Endodermal cell (in vitro differentiated cells): ENCODE measurements at regions not wholly inside any gene's neighbourhood (a gene's known extent, or its start where the extent isn't known, plus 50 kb on each side); places are given as distances from the start of the nearest gene placed in this dataset.

Experiments
- DNase-seq: peaks from one replicate; pipeline ENCODE4 v3.0.0-alpha.2; 2017
- H3K27ac ChIP-seq: 2 replicates; pipeline ENCODE4 v1.5.1; 2013; ENCODE audit warnings: mild to moderate bottlenecking, low read depth, low read length, moderate library complexity
- H3K27me3 ChIP-seq: 2 replicates; pipeline ENCODE4 v1.6.1; 2013; ENCODE audit warnings: mild to moderate bottlenecking, low read length, moderate library complexity; ENCODE audit not compliant: insufficient read depth, control insufficient read depth, poor library complexity, severe bottlenecking
- H3K36me3 ChIP-seq: 2 replicates; pipeline ENCODE4 v1.7.0; 2013; ENCODE audit warnings: mild to moderate bottlenecking, low read length, moderate library complexity; ENCODE audit not compliant: control insufficient read depth, insufficient read depth
- H3K4me1 ChIP-seq: one replicate; pipeline ENCODE4 v1.7.0; 2013; ENCODE audit warnings: low read length; ENCODE audit not compliant: control insufficient read depth, insufficient read depth
- H3K4me3 ChIP-seq: 2 replicates; pipeline ENCODE4 v1.5.1; 2013; ENCODE audit warnings: mild to moderate bottlenecking, low read length, moderate library complexity
- H3K9ac ChIP-seq: 2 replicates; pipeline ENCODE4 v1.6.1; 2013; ENCODE audit warnings: mild to moderate bottlenecking, low read length, moderate library complexity; ENCODE audit not compliant: poor library complexity, severe bottlenecking; ENCODE audit errors: extremely low read depth
- H3K9me3 ChIP-seq: 2 replicates; pipeline ENCODE4 v1.6.1; 2013; ENCODE audit warnings: mild to moderate bottlenecking, low read length, moderate library complexity; ENCODE audit not compliant: control insufficient read depth
- H3K27ac Mint-ChIP-seq: 2 replicates; pipeline ENCODE4 v1.8.0; 2020; ENCODE audit warnings: mixed read lengths
- H3K27me3 Mint-ChIP-seq: 2 replicates; pipeline ENCODE4 v1.8.0; 2021; ENCODE audit warnings: mild to moderate bottlenecking, mixed read lengths; ENCODE audit not compliant: insufficient read depth
- H3K36me3 Mint-ChIP-seq: 2 replicates; pipeline ENCODE4 v1.8.0; 2020; ENCODE audit warnings: low read depth, mixed read lengths
- H3K4me1 Mint-ChIP-seq: 2 replicates; pipeline ENCODE4 v1.8.0; 2020; ENCODE audit warnings: mixed read lengths
- H3K4me3 Mint-ChIP-seq: 2 replicates; pipeline ENCODE4 v1.8.0; 2020; ENCODE audit warnings: mild to moderate bottlenecking, moderate library complexity, mixed read lengths
- H3K9me3 Mint-ChIP-seq: 2 replicates; pipeline ENCODE4 v1.8.0; 2020; ENCODE audit warnings: mild to moderate bottlenecking, mixed read lengths
- CTCF ChIP-seq: fragments of 200-600 bp; sonication (generic); conservative IDR thresholded peaks from 2 replicates; pipeline ENCODE4 v1.5.0; 2021; ENCODE audit warnings: antibody characterized with exemption, mild to moderate bottlenecking
- WGBS, 2 experiments: methylation state at CpG; one replicate each; pipeline versions ENCODE4 v1.1.5 to v1.1.7; 2013; ENCODE audit warnings: missing lambda C conversion rate in 2 of 2, mixed read lengths in 1 of 2; ENCODE audit not compliant: insufficient coverage in 1 of 2, insufficient read length in 1 of 2; 5-methylcytosine and 5-hydroxymethylcytosine counted together

GRCh38 chr5:42884326-42884725 lies 72.6 kb upstream of the SELENOP start:
- Histone ChIP-seq H3K36me3 (no peaks in the 10 kb centered on the region), H3K27ac (no peak overlapping the region), H3K9me3 (no peaks in the 10 kb centered on the region), H3K27me3 (no peaks in the 10 kb centered on the region), H3K4me3 (no peak overlapping the region), H3K9ac (no peak overlapping the region), H3K4me1 (no peaks in the 10 kb centered on the region)
- no peak for TF ChIP-seq CTCF
- no peak for DNase-seq
- WGBS, 2 experiments = 93% methylated on average over 1 of the region's 1 CpG; no CpG with 5 or more reads in 1 of the 2 experiments
- no peaks in the 10 kb centered on the region for H3K9me3 Mint-ChIP-seq
- H3K4me3 Mint-ChIP-seq = no peak overlapping the region
- H3K36me3 Mint-ChIP-seq = no peaks in the 10 kb centered on the region
- H3K27me3 Mint-ChIP-seq = no peaks in the 10 kb centered on the region
- H3K27ac Mint-ChIP-seq = no peak overlapping the region
- H3K4me1 Mint-ChIP-seq = no peaks in the 10 kb centered on the region

DNA sequence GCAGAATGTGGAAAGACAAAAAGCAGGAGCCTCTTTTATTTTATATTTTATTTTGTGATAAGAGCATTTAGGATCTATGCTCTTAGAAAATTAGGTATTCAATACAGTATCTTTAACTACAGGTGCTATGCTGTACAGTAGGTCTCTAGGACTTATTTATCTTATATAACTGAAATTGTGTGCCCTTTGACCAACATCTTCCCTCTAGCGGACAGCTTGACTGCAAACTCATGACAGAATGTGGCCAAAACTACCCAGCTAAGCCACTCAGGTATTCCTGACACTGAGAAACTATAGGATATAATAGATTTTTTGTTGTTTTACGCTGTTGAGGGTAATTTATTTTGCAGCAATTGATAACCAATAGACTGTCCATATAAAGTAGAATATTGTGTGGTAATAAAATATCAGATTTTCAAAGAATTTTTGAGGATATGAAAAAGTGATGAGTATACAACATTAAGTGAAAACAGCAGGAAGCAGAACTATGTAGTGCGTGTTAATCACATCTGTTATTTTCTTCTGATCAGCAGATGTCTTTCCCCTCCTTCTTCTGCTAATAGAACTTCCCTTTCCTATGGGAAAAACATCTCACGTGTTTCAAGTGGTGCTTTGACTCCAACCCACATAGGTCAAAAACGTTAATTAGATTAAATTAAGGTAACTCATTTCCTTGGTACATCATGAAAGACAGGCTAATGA lies 69.9 kb upstream of the SELENOP start:
- TF ChIP-seq CTCF = peak; percentile 12
- no peaks in the 10 kb centered on the region for H3K27me3 Mint-ChIP-seq
- H3K4me3 Mint-ChIP-seq = no peak overlapping the region
- 92 to 100% methylated on average over 1 to 5 of the region's 5 CpGs for whole genome bisulfite sequencing, 2 experiments
- H3K27ac ChIP-seq = no peak overlapping the region
- H3K9me3 Mint-ChIP-seq = no peaks in the 10 kb centered on the region
- H3K27me3 ChIP-seq = no peaks in the 10 kb centered on the region
- H3K36me3 Mint-ChIP-seq = no peaks in the 10 kb centered on the region
- peaks cover 3% of the 10 kb centered on the region for H3K4me1 Mint-ChIP-seq
- no peaks in the 10 kb centered on the region for H3K9me3 ChIP-seq
- no peak overlapping the region for H3K9ac ChIP-seq
- no peak overlapping the region for H3K4me3 ChIP-seq
- no peak for DNase-seq
- no peaks in the 10 kb centered on the region for H3K4me1 ChIP-seq
- H3K36me3 ChIP-seq = no peaks in the 10 kb centered on the region
- no peak overlapping the region for H3K27ac Mint-ChIP-seq

DNA sequence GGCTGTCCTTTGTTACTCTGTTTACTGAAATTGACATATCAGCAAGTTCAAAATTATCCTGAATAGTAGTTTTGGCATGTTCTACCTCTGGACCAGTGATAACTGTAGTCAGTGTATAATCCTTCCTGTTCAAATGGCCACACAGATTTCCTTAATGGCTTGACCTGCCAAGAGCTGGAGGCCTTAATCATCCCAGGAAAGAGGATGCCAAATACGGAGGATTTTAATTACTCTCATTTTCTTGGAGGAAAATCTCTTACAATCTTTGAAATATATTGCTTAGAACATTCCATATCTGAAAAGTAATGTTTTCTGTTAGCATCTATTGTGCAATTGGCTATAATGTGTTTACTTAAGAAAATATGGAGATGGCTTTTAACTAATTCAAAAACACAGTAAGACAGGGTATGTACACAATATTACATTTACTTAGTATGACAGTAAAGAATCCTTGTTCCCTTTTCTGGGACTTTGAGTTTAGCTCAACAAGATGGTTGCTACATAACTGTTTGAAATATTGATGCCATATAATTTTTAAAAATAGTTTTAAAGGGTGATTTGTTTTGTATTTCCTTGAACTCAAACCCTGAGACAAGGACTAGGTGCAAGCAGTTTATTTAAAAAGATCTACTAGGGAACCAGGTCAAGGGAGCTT lies 68.9 kb upstream of the SELENOP start:
- H3K4me3 ChIP-seq = no peak overlapping the region
- WGBS, 2 experiments = 100% methylated on average over 1 of the region's 1 CpG; no CpG with 5 or more reads in 1 of the 2 experiments
- Mint-ChIP-seq H3K36me3 (no peaks in the 10 kb centered on the region), H3K27ac (no peak overlapping the region), H3K9me3 (no peaks in the 10 kb centered on the region), H3K27me3 (no peaks in the 10 kb centered on the region), H3K4me1 (peaks cover 3% of the 10 kb centered on the region), H3K4me3 (no peak overlapping the region)
- H3K4me1 ChIP-seq = no peaks in the 10 kb centered on the region
- H3K27me3 ChIP-seq = no peaks in the 10 kb centered on the region
- no peak overlapping the region for H3K27ac ChIP-seq
- H3K36me3 ChIP-seq = no peaks in the 10 kb centered on the region
- H3K9ac ChIP-seq = no peak overlapping the region
- TF ChIP-seq CTCF = no peak
- no peak for DNase-seq
- no peaks in the 10 kb centered on the region for H3K9me3 ChIP-seq
